GM03348 (cell line): ENCODE measurements at regions not wholly inside any gene's neighbourhood (a gene's known extent, or its start where the extent isn't known, plus 50 kb on each side); places are given as distances from the start of the nearest gene placed in this dataset.
A peak's percentile ranks its signal among the peaks of the same experiment; 100 is the strongest.
"Not testable (repeated sequence)": the region's sequence is repeated elsewhere in the genome, so short reads cannot be mapped to it uniquely, and the experiment has no call there.

ENCODE experiments used
- DNase-seq: peaks from one replicate; pipeline ENCODE4 v3.0.0; 2012; ENCODE audit warnings: low spot score

GRCh38 chr7:116340943-116341907 lies 130.9 kb downstream of the TES start:
- no peak for DNase-seq

GRCh38 chr7:116342125-116342524 lies 131.8 kb downstream of the TES start:
- DNase-seq, result no peak

- no peak for DNase-seq
Observed at GRCh38 chr7:116347151-116347832, 137.0 kb downstream of the TES start.

GRCh38 chr7:116348346-116348745 lies 138.0 kb downstream of the TES start:
- no peak for DNase-seq

GRCh38 chr7:116351966-116352365 lies 141.6 kb downstream of the TES start:
- no peak for DNase-seq

GRCh38 chr7:116353647-116354046 lies 143.3 kb downstream of the TES start:
- no peak for DNase-seq

GRCh38 chr7:116354171-116354545 lies 143.8 kb downstream of the TES start:
- peak; percentile 13 for DNase-seq

GRCh38 chr7:116354546-116355423 lies 144.4 kb downstream of the TES start:
- peak; percentile 82 for DNase-seq

GRCh38 chr7:116355424-116355765 lies 144.1 kb upstream of the CAV2 start:
- DNase-seq, result no peak

GRCh38 chr7:116356333-116356965 lies 143.1 kb upstream of the CAV2 start:
- no peak for DNase-seq

- no peak for DNase-seq
Observed at GRCh38 chr7:116356979-116357378, 142.6 kb upstream of the CAV2 start.

GRCh38 chr7:116357781-116358670 lies 141.5 kb upstream of the CAV2 start:
- no peak for DNase-seq

GRCh38 chr7:116361767-116362166 lies 137.8 kb upstream of the CAV2 start:
- no peak for DNase-seq

- no peak for DNase-seq
Observed at GRCh38 chr7:116363637-116364432, 135.7 kb upstream of the CAV2 start.

- DNase-seq, result no peak
Observed at GRCh38 chr7:116364469-116364868, 135.1 kb upstream of the CAV2 start.

- DNase-seq, result no peak
Observed at GRCh38 chr7:116365797-116366196, 133.7 kb upstream of the CAV2 start.

GRCh38 chr7:116367171-116367813 lies 132.2 kb upstream of the CAV2 start:
- no peak for DNase-seq

- no peak for DNase-seq
Observed at GRCh38 chr7:116368965-116369364, 130.6 kb upstream of the CAV2 start.

GRCh38 chr7:116371536-116371935 lies 128.0 kb upstream of the CAV2 start:
- DNase-seq, result not testable (repeated sequence)
